ENCODE measurements at regions not wholly inside any gene's neighbourhood (a gene's known extent, or its start where the extent isn't known, plus 50 kb on each side); places are given as distances from the start of the nearest gene placed in this dataset.
"Not testable (repeated sequence)": the region's sequence is repeated elsewhere in the genome, so short reads cannot be mapped to it uniquely, and the experiment has no call there.

GRCh38 chr5:118293378-118293777 lies 695.0 kb downstream of the DTWD2 start:
- in situ Hi-C loops (cut with HindIII; ENCODE audit: low pct_unique_long_range_greater_than_20kb, low sequenced_read_pairs) = no loop called here
- no peak for DNase-seq (ENCODE audit: low read depth)

GRCh38 chr5:118290204-118290603 lies 698.1 kb downstream of the DTWD2 start:
- in situ Hi-C loops (cut with HindIII; ENCODE audit: low pct_unique_long_range_greater_than_20kb, low sequenced_read_pairs) = no loop called here
- DNase-seq (ENCODE audit: low read depth) = no peak

- DNase-seq (ENCODE audit: low read depth); in situ Hi-C loops (cut with HindIII; ENCODE audit: low pct_unique_long_range_greater_than_20kb, low sequenced_read_pairs): not testable (repeated sequence)
These were observed 704.1 kb downstream of the DTWD2 start for GRCh38 chr5:118284230-118284629.

- DNase-seq (ENCODE audit: low read depth); in situ Hi-C loops (cut with HindIII; ENCODE audit: low pct_unique_long_range_greater_than_20kb, low sequenced_read_pairs): not testable (repeated sequence)
These were observed 705.8 kb downstream of the DTWD2 start for GRCh38 chr5:118282480-118283038.

GRCh38 chr5:118279540-118280294 lies 708.6 kb downstream of the DTWD2 start:
- in situ Hi-C loops (cut with HindIII; ENCODE audit: low pct_unique_long_range_greater_than_20kb, low sequenced_read_pairs) = no loop called here
- no peak for DNase-seq (ENCODE audit: low read depth)

- DNase-seq (ENCODE audit: low read depth) = no peak
- in situ Hi-C loops (cut with HindIII; ENCODE audit: low pct_unique_long_range_greater_than_20kb, low sequenced_read_pairs) = no loop called here
These were observed 717.8 kb downstream of the DTWD2 start for GRCh38 chr5:118270526-118270925.

- no peak for DNase-seq (ENCODE audit: low read depth)
- in situ Hi-C loops (cut with HindIII; ENCODE audit: low pct_unique_long_range_greater_than_20kb, low sequenced_read_pairs) = no loop called here
These were observed 730.1 kb downstream of the DTWD2 start for GRCh38 chr5:118258223-118258622.

- in situ Hi-C loops (cut with HindIII; ENCODE audit: low pct_unique_long_range_greater_than_20kb, low sequenced_read_pairs) = no loop called here
- DNase-seq (ENCODE audit: low read depth) = no peak
These were observed 731.3 kb downstream of the DTWD2 start for GRCh38 chr5:118257066-118257465.

GRCh38 chr5:118253225-118254061 lies 734.9 kb downstream of the DTWD2 start:
- DNase-seq (ENCODE audit: low read depth) = no peak
- in situ Hi-C loops (cut with HindIII; ENCODE audit: low pct_unique_long_range_greater_than_20kb, low sequenced_read_pairs) = no loop called here

- in situ Hi-C loops (cut with HindIII; ENCODE audit: low pct_unique_long_range_greater_than_20kb, low sequenced_read_pairs) = no loop called here
- DNase-seq (ENCODE audit: low read depth) = no peak
These were observed 739.0 kb downstream of the DTWD2 start for GRCh38 chr5:118249386-118249785.

GRCh38 chr5:118247458-118247857 lies 740.9 kb downstream of the DTWD2 start:
- in situ Hi-C loops (cut with HindIII; ENCODE audit: low pct_unique_long_range_greater_than_20kb, low sequenced_read_pairs) = no loop called here
- DNase-seq (ENCODE audit: low read depth) = no peak

GRCh38 chr5:118243613-118244012 lies 744.7 kb downstream of the DTWD2 start:
- no peak for DNase-seq (ENCODE audit: low read depth)
- in situ Hi-C loops (cut with HindIII; ENCODE audit: low pct_unique_long_range_greater_than_20kb, low sequenced_read_pairs) = no loop called here

- no peak for DNase-seq (ENCODE audit: low read depth)
- in situ Hi-C loops (cut with HindIII; ENCODE audit: low pct_unique_long_range_greater_than_20kb, low sequenced_read_pairs) = no loop called here
These were observed 745.3 kb downstream of the DTWD2 start for GRCh38 chr5:118243068-118243467.

GRCh38 chr5:118236108-118236849 lies 752.1 kb downstream of the DTWD2 start:
- in situ Hi-C loops (cut with HindIII; ENCODE audit: low pct_unique_long_range_greater_than_20kb, low sequenced_read_pairs) = no loop called here
- no peak for DNase-seq (ENCODE audit: low read depth)

- DNase-seq (ENCODE audit: low read depth) = no peak
- in situ Hi-C loops (cut with HindIII; ENCODE audit: low pct_unique_long_range_greater_than_20kb, low sequenced_read_pairs) = no loop called here
These were observed 754.7 kb downstream of the DTWD2 start for GRCh38 chr5:118233606-118234005.

- DNase-seq (ENCODE audit: low read depth) = no peak
- in situ Hi-C loops (cut with HindIII; ENCODE audit: low pct_unique_long_range_greater_than_20kb, low sequenced_read_pairs) = no loop called here
These were observed 759.9 kb downstream of the DTWD2 start for GRCh38 chr5:118228489-118228888.

- in situ Hi-C loops (cut with HindIII; ENCODE audit: low pct_unique_long_range_greater_than_20kb, low sequenced_read_pairs) = no loop called here
- no peak for DNase-seq (ENCODE audit: low read depth)
These were observed 763.8 kb downstream of the DTWD2 start for GRCh38 chr5:118224546-118224945.

- DNase-seq (ENCODE audit: low read depth) = no peak
- in situ Hi-C loops (cut with HindIII; ENCODE audit: low pct_unique_long_range_greater_than_20kb, low sequenced_read_pairs) = no loop called here
These were observed 767.7 kb downstream of the DTWD2 start for GRCh38 chr5:118220556-118221195.

Data from Caki2 (cell line).